ENCODE measurements at regions not wholly inside any gene's neighbourhood (a gene's known extent, or its start where the extent isn't known, plus 50 kb on each side); places are given as distances from the start of the nearest gene placed in this dataset.

DNA sequence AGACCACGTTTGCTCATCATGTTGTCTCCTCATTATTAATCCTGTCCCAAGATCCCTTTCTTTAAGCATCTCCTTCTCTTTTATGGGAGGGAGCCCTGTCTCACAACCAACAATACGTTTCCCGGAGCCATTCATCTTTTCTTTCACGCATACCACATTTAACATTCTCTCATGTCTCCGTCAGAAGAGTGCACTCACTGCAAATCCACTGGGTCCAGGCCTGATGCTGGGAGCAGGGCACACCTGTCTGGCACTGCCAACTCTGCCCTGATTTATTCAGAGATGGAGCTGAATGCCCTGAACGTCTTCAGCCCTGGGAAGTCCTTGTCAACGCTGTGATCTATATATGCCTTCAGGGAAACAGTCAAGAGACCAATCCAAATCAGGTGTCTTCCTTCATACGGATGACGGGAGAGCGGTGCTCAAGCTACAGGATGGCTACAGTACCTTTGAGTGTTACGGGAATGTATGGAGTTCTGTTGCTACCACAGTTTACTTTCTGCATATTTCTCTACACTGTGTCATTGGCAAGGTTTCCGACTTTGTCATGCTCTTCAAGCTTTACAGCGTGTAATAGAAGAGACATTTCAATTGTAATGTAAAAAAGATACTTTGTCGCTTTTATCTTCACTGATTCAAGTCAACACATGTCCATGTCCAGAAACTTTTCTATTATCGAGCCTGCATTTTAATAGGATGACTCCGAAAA lies 140.4 kb upstream of the SLITRK2 start:
- H3K27me3 ChIP-seq = no peaks in the 10 kb centered on the region
- no peaks in the 10 kb centered on the region for H3K36me3 ChIP-seq
- no peak overlapping the region for H3K27ac ChIP-seq
- no peak for DNase-seq (ENCODE audit: low spot score in 2 of 2)
- H3K4me3 ChIP-seq = no peak overlapping the region
- no peaks in the 10 kb centered on the region for H3K4me1 ChIP-seq
- WGBS = 74% methylated on average over 16 of the region's 16 CpGs
- H3K9me3 ChIP-seq = no peaks in the 10 kb centered on the region
- TF ChIP-seq CTCF (IDR thresholded peaks at IDR 0.05) = no peak
- no peak for TF ChIP-seq POLR2A (IDR thresholded peaks at IDR 0.05)
- TF ChIP-seq POLR2AphosphoS5 (IDR thresholded peaks at IDR 0.05) = no peak
- no peak for TF ChIP-seq EP300 (IDR thresholded peaks at IDR 0.05)

DNA sequence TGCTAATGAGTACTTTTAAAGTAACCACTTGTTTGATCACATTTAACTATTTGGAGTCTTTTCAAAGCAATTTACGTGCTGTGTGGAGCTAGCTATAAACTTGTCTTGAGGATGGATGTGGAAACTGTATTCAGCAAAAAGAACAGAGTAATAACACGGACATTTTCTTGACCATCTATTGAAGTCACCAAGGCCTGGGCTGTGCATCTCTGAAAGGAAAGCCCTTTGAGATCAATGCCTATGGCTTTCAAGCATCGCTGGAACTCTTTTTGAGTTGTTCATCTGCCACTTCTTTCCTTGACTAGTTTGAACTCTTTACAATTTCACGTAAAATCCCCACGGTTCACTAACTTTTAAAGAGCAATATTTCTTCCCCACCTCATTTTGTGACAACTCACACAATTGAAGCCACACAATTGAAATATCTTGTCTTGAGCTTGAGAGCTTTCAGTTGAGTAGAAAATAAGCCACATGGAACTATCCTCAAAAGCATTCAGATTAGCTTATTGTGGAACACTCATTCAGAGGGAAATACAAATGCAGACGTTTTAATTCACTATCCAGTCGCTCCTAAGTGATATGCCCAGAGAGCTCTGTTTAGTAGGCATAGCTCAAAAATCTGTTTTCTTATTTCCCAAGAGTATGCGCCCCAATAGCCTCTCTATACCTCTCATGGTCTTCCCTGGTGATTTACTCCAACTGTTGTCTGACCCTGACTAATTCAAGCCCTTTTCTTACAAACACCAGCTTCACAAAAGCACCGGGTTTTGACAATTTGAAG lies 134.9 kb upstream of the SLITRK2 start:
- no peak for DNase-seq (ENCODE audit: low spot score in 2 of 2)
- H3K27ac ChIP-seq = no peak overlapping the region
- H3K9me3 ChIP-seq = no peaks in the 10 kb centered on the region
- H3K27me3 ChIP-seq = no peaks in the 10 kb centered on the region
- no peaks in the 10 kb centered on the region for H3K4me1 ChIP-seq
- no peaks in the 10 kb centered on the region for H3K36me3 ChIP-seq
- WGBS = 62% methylated on average over 9 of the region's 9 CpGs
- H3K4me3 ChIP-seq = no peak overlapping the region
- TF ChIP-seq CTCF (IDR thresholded peaks at IDR 0.05) = no peak
- TF ChIP-seq POLR2AphosphoS5 (IDR thresholded peaks at IDR 0.05) = no peak
- no peak for TF ChIP-seq EP300 (IDR thresholded peaks at IDR 0.05)
- no peak for TF ChIP-seq POLR2A (IDR thresholded peaks at IDR 0.05)

DNA sequence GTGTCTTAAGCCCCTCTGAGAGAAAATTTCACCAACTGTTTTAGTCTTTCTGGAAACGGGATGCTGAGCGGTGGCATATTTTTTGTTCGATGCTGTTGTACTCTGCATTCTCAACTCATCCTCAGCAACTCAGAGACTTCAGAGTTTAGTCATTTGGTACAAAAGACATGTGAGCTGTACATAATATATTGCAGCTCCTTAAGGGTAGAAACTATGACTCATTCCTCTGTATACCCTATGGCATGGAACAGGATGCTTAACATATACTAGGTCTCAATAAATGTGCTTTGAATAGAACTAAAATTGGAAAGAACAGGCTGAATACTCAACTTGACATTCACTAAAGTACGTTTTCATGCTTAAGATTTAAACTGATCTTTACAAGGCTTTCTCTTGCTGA lies 130.5 kb upstream of the SLITRK2 start:
- Histone ChIP-seq H3K27ac (no peak overlapping the region), H3K4me1 (no peaks in the 10 kb centered on the region), H3K36me3 (no peaks in the 10 kb centered on the region), H3K9me3 (no peaks in the 10 kb centered on the region), H3K4me3 (no peak overlapping the region), H3K27me3 (no peaks in the 10 kb centered on the region)
- DNase-seq (ENCODE audit: low spot score in 2 of 2) = no peak
- TF ChIP-seq EP300 (IDR thresholded peaks at IDR 0.05) (no peak), POLR2AphosphoS5 (IDR thresholded peaks at IDR 0.05) (no peak), CTCF (IDR thresholded peaks at IDR 0.05) (no peak), POLR2A (IDR thresholded peaks at IDR 0.05) (no peak)
- 69% methylated on average over 4 of the region's 4 CpGs for WGBS

DNA sequence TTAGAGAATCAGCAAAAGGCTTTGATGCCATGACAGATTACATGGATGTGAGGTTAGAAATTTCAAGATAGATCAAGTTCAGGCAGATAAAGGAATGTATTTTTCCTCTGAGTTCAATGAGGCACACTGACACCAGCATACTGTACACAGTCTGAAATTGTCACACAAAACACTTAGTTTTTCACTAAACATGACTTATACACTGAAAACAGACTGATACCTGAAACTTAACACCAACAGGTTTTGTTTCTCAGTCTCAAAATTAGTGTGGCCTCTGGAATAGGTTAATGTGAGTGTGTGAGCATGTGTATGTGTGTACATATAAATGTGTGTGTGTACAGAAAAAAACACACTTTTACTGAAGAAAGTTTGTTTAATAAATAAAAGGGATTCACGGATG lies 129.9 kb upstream of the SLITRK2 start:
- no peaks in the 10 kb centered on the region for H3K4me1 ChIP-seq
- WGBS = 81% methylated on average over 1 of the region's 1 CpG
- DNase-seq (ENCODE audit: low spot score in 2 of 2) = no peak

More for the DNA sequence above, 129.9 kb upstream of the SLITRK2 start:
- no peaks in the 10 kb centered on the region for H3K27me3 ChIP-seq
- TF ChIP-seq POLR2A (IDR thresholded peaks at IDR 0.05) = no peak
- TF ChIP-seq CTCF (IDR thresholded peaks at IDR 0.05) = no peak
- no peak for TF ChIP-seq POLR2AphosphoS5 (IDR thresholded peaks at IDR 0.05)
- TF ChIP-seq EP300 (IDR thresholded peaks at IDR 0.05) = no peak
- H3K9me3 ChIP-seq = no peaks in the 10 kb centered on the region
- no peak overlapping the region for H3K4me3 ChIP-seq
- no peak overlapping the region for H3K27ac ChIP-seq
- H3K36me3 ChIP-seq = no peaks in the 10 kb centered on the region

All from suprapubic skin (tissue), 4 donors.